ENCODE measurements at regions not wholly inside any gene's neighbourhood (a gene's known extent, or its start where the extent isn't known, plus 50 kb on each side); places are given as distances from the start of the nearest gene placed in this dataset.

- Histone ChIP-seq H3K4me3 (ENCODE audit: low read depth, low read length) (no peak overlapping the region), H3K27me3 (ENCODE audit: control insufficient read depth, insufficient read depth, low read length) (no peaks in the 10 kb centered on the region), H3K36me3 (ENCODE audit: control insufficient read depth, insufficient read depth, low read length) (no peaks in the 10 kb centered on the region)
- DNase-seq (ENCODE audit: low read depth): no peak
- TF ChIP-seq, protein P1, sequence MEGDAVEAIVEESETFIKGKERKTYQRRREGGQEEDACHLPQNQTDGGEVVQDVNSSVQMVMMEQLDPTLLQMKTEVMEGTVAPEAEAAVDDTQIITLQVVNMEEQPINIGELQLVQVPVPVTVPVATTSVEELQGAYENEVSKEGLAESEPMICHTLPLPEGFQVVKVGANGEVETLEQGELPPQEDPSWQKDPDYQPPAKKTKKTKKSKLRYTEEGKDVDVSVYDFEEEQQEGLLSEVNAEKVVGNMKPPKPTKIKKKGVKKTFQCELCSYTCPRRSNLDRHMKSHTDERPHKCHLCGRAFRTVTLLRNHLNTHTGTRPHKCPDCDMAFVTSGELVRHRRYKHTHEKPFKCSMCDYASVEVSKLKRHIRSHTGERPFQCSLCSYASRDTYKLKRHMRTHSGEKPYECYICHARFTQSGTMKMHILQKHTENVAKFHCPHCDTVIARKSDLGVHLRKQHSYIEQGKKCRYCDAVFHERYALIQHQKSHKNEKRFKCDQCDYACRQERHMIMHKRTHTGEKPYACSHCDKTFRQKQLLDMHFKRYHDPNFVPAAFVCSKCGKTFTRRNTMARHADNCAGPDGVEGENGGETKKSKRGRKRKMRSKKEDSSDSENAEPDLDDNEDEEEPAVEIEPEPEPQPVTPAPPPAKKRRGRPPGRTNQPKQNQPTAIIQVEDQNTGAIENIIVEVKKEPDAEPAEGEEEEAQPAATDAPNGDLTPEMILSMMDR (IDR thresholded peaks at IDR 0.05; ENCODE audit: insufficient read depth, low read length, poor library complexity, severe bottlenecking): no peak
Measured at GRCh38 chr3:24598695-24599470, 104.2 kb upstream of the THRB start.

DNA sequence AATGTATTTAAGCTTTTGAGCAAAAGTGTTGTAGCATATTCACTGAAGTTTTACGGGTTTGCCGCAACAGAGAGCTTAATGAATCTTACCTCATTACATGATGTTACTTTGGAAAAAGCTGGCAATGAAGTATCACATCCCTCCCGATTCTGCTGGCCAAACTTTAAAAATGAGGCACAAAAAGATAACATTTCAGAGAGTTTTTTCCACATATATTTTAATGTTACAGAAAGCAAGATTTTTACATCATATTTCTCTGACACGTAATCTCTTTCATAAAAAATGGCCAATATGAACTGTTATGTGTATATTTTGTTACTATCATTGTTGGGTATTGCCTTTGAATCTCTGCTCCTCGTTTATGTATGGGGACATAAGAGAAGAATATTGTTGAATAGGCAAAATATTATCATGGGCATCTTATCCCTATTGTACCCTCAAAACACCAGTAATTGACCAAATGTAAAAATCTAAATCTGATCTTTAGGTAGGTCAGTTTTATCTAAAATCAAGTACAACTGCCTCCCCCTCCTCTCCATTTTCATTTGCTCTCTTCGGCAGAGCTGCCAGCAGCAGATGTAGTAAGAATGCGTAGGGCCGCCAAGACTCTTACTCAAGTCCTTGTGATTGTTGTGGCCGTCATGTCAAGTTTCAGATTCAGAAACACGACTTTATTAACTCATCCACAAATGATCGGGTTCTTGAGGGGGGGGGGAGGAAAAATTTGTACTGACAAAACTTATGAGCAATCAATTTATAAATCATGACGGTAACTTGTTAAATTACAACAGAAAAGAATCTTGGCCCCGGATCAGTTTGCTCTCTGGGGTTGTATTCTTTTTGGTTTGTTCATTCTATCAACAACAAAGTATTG, 106.7 kb upstream of the THRB start:
- H3K27me3 ChIP-seq (ENCODE audit: control insufficient read depth, insufficient read depth, low read length): no peaks in the 10 kb centered on the region
- no peak overlapping the region for H3K4me3 ChIP-seq (ENCODE audit: low read depth, low read length)
- no peaks in the 10 kb centered on the region for H3K36me3 ChIP-seq (ENCODE audit: control insufficient read depth, insufficient read depth, low read length)
- DNase-seq (ENCODE audit: low read depth): no peak
- TF ChIP-seq, protein P1 (IDR thresholded peaks at IDR 0.05; ENCODE audit: insufficient read depth, low read length, poor library complexity, severe bottlenecking): no peak

DNA sequence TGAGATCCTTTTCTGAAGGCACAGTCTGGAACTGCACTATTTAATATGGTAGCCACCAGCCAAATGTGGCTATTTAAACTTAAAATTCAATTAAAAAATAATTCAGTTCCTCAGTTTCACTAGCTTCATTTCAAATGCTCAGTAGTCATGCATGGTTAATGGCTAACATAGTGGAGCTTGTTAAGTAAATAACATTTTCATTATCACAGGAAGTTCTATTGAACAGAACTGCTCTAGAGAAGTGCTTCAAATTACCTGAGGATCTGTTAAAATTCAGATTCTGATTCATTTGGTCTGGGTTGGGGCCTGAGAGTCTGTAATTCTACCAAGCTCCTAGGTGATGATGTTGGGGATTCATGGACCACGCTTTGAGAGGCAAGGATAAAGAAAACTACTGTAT, 109.6 kb upstream of the THRB start:
- Histone ChIP-seq H3K4me3 (ENCODE audit: low read depth, low read length) (no peak overlapping the region), H3K36me3 (ENCODE audit: control insufficient read depth, insufficient read depth, low read length) (no peaks in the 10 kb centered on the region), H3K27me3 (ENCODE audit: control insufficient read depth, insufficient read depth, low read length) (no peaks in the 10 kb centered on the region)
- TF ChIP-seq, protein P1 (IDR thresholded peaks at IDR 0.05; ENCODE audit: insufficient read depth, low read length, poor library complexity, severe bottlenecking): no peak
- DNase-seq (ENCODE audit: low read depth): no peak

DNA sequence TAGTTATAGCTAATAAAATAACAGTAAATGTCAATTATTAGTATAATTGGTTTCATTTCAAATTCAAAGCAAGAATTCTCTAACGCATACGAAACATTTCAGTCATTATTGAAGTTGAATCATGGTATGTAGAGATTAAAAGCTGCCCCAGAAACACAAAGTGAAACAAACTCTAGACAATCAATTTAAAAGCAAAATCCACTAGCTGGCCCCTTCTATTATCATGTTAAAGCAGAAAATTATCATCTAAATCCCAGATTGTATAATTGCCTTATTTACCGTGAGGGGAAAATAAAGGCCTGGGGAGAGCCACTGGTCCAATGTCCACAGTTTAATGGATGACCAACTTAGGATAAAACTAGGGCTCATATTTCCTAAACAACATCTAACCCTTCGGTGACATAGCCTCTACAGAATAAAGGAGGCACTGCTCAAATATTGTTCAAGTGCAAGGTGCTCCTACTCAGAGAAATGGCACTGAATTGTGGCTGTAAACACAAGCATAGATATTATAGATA, 110.9 kb upstream of the THRB start:
- no peaks in the 10 kb centered on the region for H3K36me3 ChIP-seq (ENCODE audit: control insufficient read depth, insufficient read depth, low read length)
- H3K4me3 ChIP-seq (ENCODE audit: low read depth, low read length): no peak overlapping the region
- DNase-seq (ENCODE audit: low read depth): no peak
- TF ChIP-seq, protein P1 (IDR thresholded peaks at IDR 0.05; ENCODE audit: insufficient read depth, low read length, poor library complexity, severe bottlenecking): no peak
- no peaks in the 10 kb centered on the region for H3K27me3 ChIP-seq (ENCODE audit: control insufficient read depth, insufficient read depth, low read length)

DNA sequence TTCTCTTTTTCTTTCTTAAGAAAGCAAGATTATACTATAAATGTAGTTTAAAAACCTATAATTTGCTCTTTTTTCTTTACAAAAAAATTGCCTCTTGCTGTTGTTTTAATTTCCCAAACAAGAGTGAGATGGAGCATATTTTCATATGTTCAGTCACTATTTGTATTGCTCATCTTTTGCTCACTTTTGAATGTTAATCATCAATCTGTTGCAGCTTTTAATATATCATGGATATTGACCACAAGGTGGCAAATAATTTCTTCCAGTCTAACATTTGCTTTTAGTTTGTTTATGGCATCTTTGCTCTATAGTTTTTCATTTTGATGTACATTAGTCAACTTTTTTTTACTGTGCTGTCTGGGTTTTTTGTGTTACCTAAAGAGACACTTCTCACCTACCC, 112.6 kb upstream of the THRB start:
- TF ChIP-seq, protein P1 (IDR thresholded peaks at IDR 0.05; ENCODE audit: insufficient read depth, low read length, poor library complexity, severe bottlenecking): no peak
- Histone ChIP-seq H3K27me3 (ENCODE audit: control insufficient read depth, insufficient read depth, low read length) (no peaks in the 10 kb centered on the region), H3K36me3 (ENCODE audit: control insufficient read depth, insufficient read depth, low read length) (no peaks in the 10 kb centered on the region), H3K4me3 (ENCODE audit: low read depth, low read length) (no peak overlapping the region)
- DNase-seq (ENCODE audit: low read depth): no peak
